ENCODE measurements at regions not wholly inside any gene's neighbourhood (a gene's known extent, or its start where the extent isn't known, plus 50 kb on each side); places are given as distances from the start of the nearest gene placed in this dataset.

- TF ChIP-seq CTCF (IDR thresholded peaks at IDR 0.05; ENCODE audit: insufficient read depth, low read length, poor library complexity, severe bottlenecking) (no peak), EZH2phosphoT487 (conservative IDR thresholded peaks at IDR 0.05; ENCODE audit: low read length) (no peak)
These were observed 1055.1 kb upstream of the PCDH10 start for GRCh38 chr4:132094017-132094416.

Measured in SU-DHL-6 (cell line).